ENCODE measurements at regions not wholly inside any gene's neighbourhood (a gene's known extent, or its start where the extent isn't known, plus 50 kb on each side); places are given as distances from the start of the nearest gene placed in this dataset.

GRCh38 chr15:93417156-93417555 lies 328.1 kb upstream of the RGMA start:
- in situ Hi-C loops (cut with HindIII; ENCODE audit: low pct_unique_long_range_greater_than_20kb, low sequenced_read_pairs) = no loop called here
- DNase-seq (ENCODE audit: low read depth in 1 of 2, low spot score in 1 of 2) = no peak
- no peak for TF ChIP-seq JUND (IDR thresholded peaks at IDR 0.05; ENCODE audit: low read depth)

GRCh38 chr15:93415576-93415975 lies 326.6 kb upstream of the RGMA start:
- DNase-seq (ENCODE audit: low read depth in 1 of 2, low spot score in 1 of 2) = no peak
- TF ChIP-seq JUND (IDR thresholded peaks at IDR 0.05; ENCODE audit: low read depth) = no peak
- in situ Hi-C loops (cut with HindIII; ENCODE audit: low pct_unique_long_range_greater_than_20kb, low sequenced_read_pairs) = no loop called here

- in situ Hi-C loops (cut with HindIII; ENCODE audit: low pct_unique_long_range_greater_than_20kb, low sequenced_read_pairs) = no loop called here
- no peak for DNase-seq (ENCODE audit: low read depth in 1 of 2, low spot score in 1 of 2)
- no peak for TF ChIP-seq JUND (IDR thresholded peaks at IDR 0.05; ENCODE audit: low read depth)
Measured at GRCh38 chr15:93414576-93415231, 325.7 kb upstream of the RGMA start.

- in situ Hi-C loops (cut with HindIII; ENCODE audit: low pct_unique_long_range_greater_than_20kb, low sequenced_read_pairs) = no loop called here
- TF ChIP-seq JUND (IDR thresholded peaks at IDR 0.05; ENCODE audit: low read depth) = no peak
- no peak for DNase-seq (ENCODE audit: low read depth in 1 of 2, low spot score in 1 of 2)
Measured at GRCh38 chr15:93413745-93414144, 324.7 kb upstream of the RGMA start.

- no peak for DNase-seq (ENCODE audit: low read depth in 1 of 2, low spot score in 1 of 2)
- no peak for TF ChIP-seq JUND (IDR thresholded peaks at IDR 0.05; ENCODE audit: low read depth)
- in situ Hi-C loops (cut with HindIII; ENCODE audit: low pct_unique_long_range_greater_than_20kb, low sequenced_read_pairs) = no loop called here
Measured at GRCh38 chr15:93399121-93399520, 310.1 kb upstream of the RGMA start.

GRCh38 chr15:93389211-93389610 lies 300.2 kb upstream of the RGMA start:
- TF ChIP-seq JUND (IDR thresholded peaks at IDR 0.05; ENCODE audit: low read depth) = no peak
- DNase-seq (ENCODE audit: low read depth in 1 of 2, low spot score in 1 of 2) = no peak
- in situ Hi-C loops (cut with HindIII; ENCODE audit: low pct_unique_long_range_greater_than_20kb, low sequenced_read_pairs) = no loop called here

- DNase-seq (ENCODE audit: low read depth in 1 of 2, low spot score in 1 of 2) = no peak
- no peak for TF ChIP-seq JUND (IDR thresholded peaks at IDR 0.05; ENCODE audit: low read depth)
- in situ Hi-C loops (cut with HindIII; ENCODE audit: low pct_unique_long_range_greater_than_20kb, low sequenced_read_pairs) = no loop called here
Measured at GRCh38 chr15:93384886-93385285, 295.9 kb upstream of the RGMA start.

GRCh38 chr15:93382200-93382820 lies 293.3 kb upstream of the RGMA start:
- DNase-seq (ENCODE audit: low read depth in 1 of 2, low spot score in 1 of 2) = no peak
- in situ Hi-C loops (cut with HindIII; ENCODE audit: low pct_unique_long_range_greater_than_20kb, low sequenced_read_pairs) = no loop called here
- TF ChIP-seq JUND (IDR thresholded peaks at IDR 0.05; ENCODE audit: low read depth) = no peak

GRCh38 chr15:93378558-93378957 lies 289.5 kb upstream of the RGMA start:
- TF ChIP-seq JUND (IDR thresholded peaks at IDR 0.05; ENCODE audit: low read depth) = no peak
- no peak for DNase-seq (ENCODE audit: low read depth in 1 of 2, low spot score in 1 of 2)
- in situ Hi-C loops (cut with HindIII; ENCODE audit: low pct_unique_long_range_greater_than_20kb, low sequenced_read_pairs) = no loop called here

GRCh38 chr15:93372865-93373223 lies 283.8 kb upstream of the RGMA start:
- in situ Hi-C loops (cut with HindIII; ENCODE audit: low pct_unique_long_range_greater_than_20kb, low sequenced_read_pairs) = no loop called here
- no peak for DNase-seq (ENCODE audit: low read depth in 1 of 2, low spot score in 1 of 2)
- TF ChIP-seq JUND (IDR thresholded peaks at IDR 0.05; ENCODE audit: low read depth) = no peak

GRCh38 chr15:93372208-93372864 lies 283.3 kb upstream of the RGMA start:
- no peak for TF ChIP-seq JUND (IDR thresholded peaks at IDR 0.05; ENCODE audit: low read depth)
- in situ Hi-C loops (cut with HindIII; ENCODE audit: low pct_unique_long_range_greater_than_20kb, low sequenced_read_pairs) = no loop called here
- DNase-seq (ENCODE audit: low read depth in 1 of 2, low spot score in 1 of 2) = no peak

GRCh38 chr15:93366387-93367100 lies 277.5 kb upstream of the RGMA start:
- no peak for DNase-seq (ENCODE audit: low read depth in 1 of 2, low spot score in 1 of 2)
- no peak for TF ChIP-seq JUND (IDR thresholded peaks at IDR 0.05; ENCODE audit: low read depth)
- in situ Hi-C loops (cut with HindIII; ENCODE audit: low pct_unique_long_range_greater_than_20kb, low sequenced_read_pairs) = no loop called here

GRCh38 chr15:93362821-93363220 lies 273.8 kb upstream of the RGMA start:
- in situ Hi-C loops (cut with HindIII; ENCODE audit: low pct_unique_long_range_greater_than_20kb, low sequenced_read_pairs) = no loop called here
- peak in 1 of 2 experiments; percentile 16 for DNase-seq (ENCODE audit: low read depth in 1 of 2, low spot score in 1 of 2)
- no peak for TF ChIP-seq JUND (IDR thresholded peaks at IDR 0.05; ENCODE audit: low read depth)

All from T47D (cell line).